Stomach smooth muscle (tissue), 2 donors: ENCODE measurements at regions not wholly inside any gene's neighbourhood (a gene's known extent, or its start where the extent isn't known, plus 50 kb on each side); places are given as distances from the start of the nearest gene placed in this dataset.
"Not testable (repeated sequence)": the region's sequence is repeated elsewhere in the genome, so short reads cannot be mapped to it uniquely, and the experiment has no call there.

ENCODE experiments used
- H3K27ac ChIP-seq: one replicate; pipeline ENCODE4 v1.7.0; 2013; ENCODE audit warnings: mild to moderate bottlenecking, low read length, inconsistent platforms
- H3K27me3 ChIP-seq, 2 donors: one replicate each; pipeline ENCODE4 v1.7.0; 2013; ENCODE audit warnings: low read length in 2 of 2; ENCODE audit not compliant: insufficient read depth in 2 of 2, control insufficient read depth in 1 of 2
- H3K36me3 ChIP-seq, 2 donors: one replicate each; pipeline ENCODE4 v1.7.0; 2013; ENCODE audit warnings: low read length in 2 of 2; ENCODE audit not compliant: control insufficient read depth in 2 of 2, insufficient read depth in 2 of 2
- H3K4me1 ChIP-seq: one replicate; pipeline ENCODE4 v1.7.0; 2013; ENCODE audit warnings: low read length; ENCODE audit not compliant: control insufficient read depth, insufficient read depth
- H3K4me3 ChIP-seq, 2 donors: one replicate each; pipeline ENCODE4 v1.7.0; 2013; ENCODE audit warnings: low read length in 2 of 2
- H3K9ac ChIP-seq, 2 donors: one replicate each; pipeline ENCODE4 v1.7.0; 2013; ENCODE audit warnings: low read length in 2 of 2, mild to moderate bottlenecking in 1 of 2
- H3K9me3 ChIP-seq, 2 donors: one replicate each; pipeline ENCODE4 v1.7.0; 2013; ENCODE audit warnings: low read length in 2 of 2; ENCODE audit not compliant: control insufficient read depth in 2 of 2
- donor health status: healthy.
- donor health status: Pancreatic carcinoma.

DNA sequence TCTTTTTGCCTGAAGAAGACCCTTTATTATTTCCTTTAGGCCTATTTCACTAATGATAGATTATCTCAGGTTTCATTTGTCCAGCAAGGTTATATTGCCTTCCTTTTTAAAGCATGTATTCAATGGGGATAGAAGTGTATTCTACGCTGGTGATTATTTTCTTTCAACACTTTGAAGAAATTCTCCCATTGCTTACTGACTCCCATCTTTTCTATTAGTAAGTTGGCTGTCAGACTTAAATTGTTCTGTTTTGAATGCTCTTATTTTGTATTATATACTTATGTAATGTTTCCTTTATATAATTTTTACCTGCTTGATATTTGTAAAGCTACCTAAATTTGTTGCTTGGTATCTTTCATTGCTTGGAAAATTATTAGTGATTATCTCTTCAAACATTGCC, 445.1 kb upstream of the RASGRP1 start:
- Histone ChIP-seq H3K9me3 (peaks cover 0 to 3% of the 10 kb centered on the region in 2 donors), H3K4me1 (no peaks in the 10 kb centered on the region), H3K9ac (no peak overlapping the region), H3K36me3 (no peaks in the 10 kb centered on the region), H3K27me3 (no peaks in the 10 kb centered on the region), H3K27ac (no peak overlapping the region), H3K4me3 (no peak overlapping the region)

DNA sequence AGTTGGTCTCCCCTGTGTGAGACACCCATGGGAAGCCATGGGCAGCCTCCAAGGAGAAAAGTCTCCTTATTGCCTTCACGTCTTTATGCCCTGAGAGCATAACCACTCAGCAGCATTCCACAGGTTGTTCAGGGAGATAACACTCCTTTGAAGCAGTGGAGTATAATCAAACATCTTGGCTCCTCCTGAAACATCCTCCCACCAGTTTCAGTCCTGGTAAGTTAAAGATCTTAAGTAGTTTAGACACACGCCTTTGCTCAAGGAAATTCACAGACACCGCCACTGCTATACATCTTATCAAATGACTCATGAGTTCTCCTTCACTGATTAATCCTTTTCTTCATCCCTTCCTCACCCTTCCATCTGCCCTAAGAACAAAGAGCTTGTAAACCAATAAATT, 446.5 kb upstream of the RASGRP1 start:
- not testable (repeated sequence) for H3K4me1 ChIP-seq, H3K27ac ChIP-seq, H3K9ac ChIP-seq, H3K36me3 ChIP-seq, H3K9me3 ChIP-seq, H3K27me3 ChIP-seq, H3K4me3 ChIP-seq

DNA sequence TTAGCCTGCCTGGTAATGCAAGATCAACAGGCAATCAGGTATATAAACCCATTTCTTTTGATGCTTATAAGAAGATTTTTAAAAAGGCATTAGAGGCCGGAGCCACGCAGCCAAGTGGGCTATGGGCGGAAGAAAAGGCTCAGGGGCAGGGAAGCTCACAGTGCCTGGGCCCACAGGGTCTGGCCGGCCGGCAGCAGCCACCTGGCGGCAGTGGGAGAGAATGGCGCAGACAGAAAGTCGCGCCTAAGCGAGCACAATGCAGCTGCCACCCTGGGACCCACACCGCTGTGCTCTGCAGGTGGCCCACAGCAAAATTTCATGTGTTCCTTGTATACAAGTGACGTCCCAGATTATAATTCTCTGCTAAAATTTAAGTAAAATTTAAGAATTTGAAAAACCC, 448.6 kb upstream of the RASGRP1 start:
- Histone ChIP-seq H3K4me3 (no peak overlapping the region), H3K9me3 (peaks cover 0 to 3% of the 10 kb centered on the region in 2 donors), H3K4me1 (no peaks in the 10 kb centered on the region), H3K27me3 (no peaks in the 10 kb centered on the region), H3K36me3 (no peaks in the 10 kb centered on the region), H3K9ac (no peak overlapping the region), H3K27ac (no peak overlapping the region)

DNA sequence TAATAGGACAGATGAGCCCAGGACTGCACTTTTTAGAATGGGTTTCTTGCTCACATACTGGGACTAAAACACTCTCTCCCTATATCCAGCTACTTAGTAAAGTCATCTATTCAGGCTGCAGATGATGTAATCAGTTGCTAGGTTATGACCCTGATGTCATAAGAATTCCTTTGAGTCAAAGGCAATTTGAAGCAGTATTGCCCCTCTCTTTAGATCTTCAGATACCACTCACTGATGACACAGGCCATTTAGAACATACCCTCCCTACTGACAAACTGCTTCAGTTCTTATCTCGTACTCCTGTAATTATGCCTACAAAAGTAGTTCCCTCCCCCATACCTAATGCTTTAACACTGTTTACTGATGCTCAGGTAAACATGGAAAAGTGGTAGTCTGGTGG, 450.1 kb upstream of the RASGRP1 start:
- Histone ChIP-seq H3K27me3 (no peaks in the 10 kb centered on the region), H3K9me3 (peaks cover 0 to 3% of the 10 kb centered on the region in 2 donors), H3K27ac (no peak overlapping the region), H3K9ac (no peak overlapping the region), H3K36me3 (no peaks in the 10 kb centered on the region), H3K4me3 (no peak overlapping the region), H3K4me1 (no peaks in the 10 kb centered on the region)

DNA sequence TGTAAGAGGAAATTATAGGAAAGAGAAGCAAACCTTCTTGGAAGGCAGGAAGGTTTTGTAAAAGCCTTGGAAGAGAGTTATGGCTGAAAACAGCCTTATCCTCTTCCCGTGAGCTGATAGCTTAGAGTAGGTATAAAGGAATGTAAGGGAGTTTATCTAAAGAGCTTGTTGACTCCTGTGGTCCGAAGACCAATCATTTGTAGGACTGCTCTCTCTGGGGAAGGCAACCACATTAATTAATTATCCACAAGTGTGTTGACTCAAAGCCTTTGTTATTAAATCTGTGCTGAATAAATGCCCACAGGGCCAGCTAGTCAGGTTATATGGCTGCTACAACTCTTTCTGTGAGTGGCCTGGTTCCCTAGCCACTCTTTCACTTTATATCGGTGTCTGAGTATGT, 452.1 kb upstream of the RASGRP1 start:
- no peak overlapping the region for H3K9ac ChIP-seq
- H3K4me1 ChIP-seq = no peaks in the 10 kb centered on the region
- H3K4me3 ChIP-seq = no peak overlapping the region
- H3K27ac ChIP-seq = no peak overlapping the region
- no peaks in the 10 kb centered on the region for H3K9me3 ChIP-seq
- H3K27me3 ChIP-seq = no peaks in the 10 kb centered on the region
- H3K36me3 ChIP-seq = no peaks in the 10 kb centered on the region

DNA sequence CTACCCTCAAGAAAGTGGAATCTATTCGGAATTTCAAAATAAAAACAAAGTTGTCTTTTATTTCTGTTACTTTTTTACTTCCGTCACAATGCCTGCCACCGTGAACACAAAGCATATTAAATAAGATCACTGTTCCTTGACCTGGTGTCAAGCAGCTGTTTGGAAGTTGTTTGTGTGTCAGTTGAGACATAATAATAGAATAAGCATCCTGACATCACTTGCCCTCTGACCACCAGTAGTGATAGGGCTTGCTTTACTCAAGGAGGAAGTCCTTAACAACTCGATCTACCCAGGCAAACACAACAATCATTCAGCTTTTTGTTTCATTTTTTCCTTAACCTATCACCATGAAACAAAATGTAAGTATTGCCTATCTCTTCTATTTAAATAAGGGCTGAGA, 454.4 kb upstream of the RASGRP1 start:
- H3K4me3 ChIP-seq = no peak overlapping the region
- H3K27ac ChIP-seq = no peak overlapping the region
- H3K36me3 ChIP-seq = no peaks in the 10 kb centered on the region

DNA sequence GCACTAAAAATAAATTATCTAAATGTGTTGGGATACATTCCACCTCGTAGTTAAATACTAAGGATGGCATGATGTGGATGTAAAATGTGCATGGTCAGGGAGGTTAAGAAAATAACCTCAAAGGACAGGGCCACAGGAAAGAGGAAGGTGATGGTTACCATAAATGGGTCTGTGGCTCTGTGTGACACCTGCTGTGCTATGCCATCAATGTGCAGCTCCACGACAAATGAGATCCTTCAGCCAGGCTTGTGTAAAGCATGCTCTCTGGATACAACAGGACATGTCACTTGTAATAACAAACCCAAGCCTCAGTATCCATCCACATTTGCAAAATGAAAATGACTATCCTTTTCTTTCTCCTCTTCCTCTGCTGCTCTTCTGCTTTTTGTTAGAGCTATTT, 456.7 kb upstream of the RASGRP1 start:
- Histone ChIP-seq H3K4me1 (no peaks in the 10 kb centered on the region), H3K27ac (no peak overlapping the region), H3K9ac (no peak overlapping the region), H3K27me3 (no peaks in the 10 kb centered on the region), H3K4me3 (no peak overlapping the region), H3K36me3 (no peaks in the 10 kb centered on the region), H3K9me3 (no peaks in the 10 kb centered on the region)

More for the DNA sequence above, 454.4 kb upstream of the RASGRP1 start:
- Histone ChIP-seq H3K27me3 (no peaks in the 10 kb centered on the region), H3K9ac (no peak overlapping the region), H3K9me3 (no peaks in the 10 kb centered on the region), H3K4me1 (no peaks in the 10 kb centered on the region)

DNA sequence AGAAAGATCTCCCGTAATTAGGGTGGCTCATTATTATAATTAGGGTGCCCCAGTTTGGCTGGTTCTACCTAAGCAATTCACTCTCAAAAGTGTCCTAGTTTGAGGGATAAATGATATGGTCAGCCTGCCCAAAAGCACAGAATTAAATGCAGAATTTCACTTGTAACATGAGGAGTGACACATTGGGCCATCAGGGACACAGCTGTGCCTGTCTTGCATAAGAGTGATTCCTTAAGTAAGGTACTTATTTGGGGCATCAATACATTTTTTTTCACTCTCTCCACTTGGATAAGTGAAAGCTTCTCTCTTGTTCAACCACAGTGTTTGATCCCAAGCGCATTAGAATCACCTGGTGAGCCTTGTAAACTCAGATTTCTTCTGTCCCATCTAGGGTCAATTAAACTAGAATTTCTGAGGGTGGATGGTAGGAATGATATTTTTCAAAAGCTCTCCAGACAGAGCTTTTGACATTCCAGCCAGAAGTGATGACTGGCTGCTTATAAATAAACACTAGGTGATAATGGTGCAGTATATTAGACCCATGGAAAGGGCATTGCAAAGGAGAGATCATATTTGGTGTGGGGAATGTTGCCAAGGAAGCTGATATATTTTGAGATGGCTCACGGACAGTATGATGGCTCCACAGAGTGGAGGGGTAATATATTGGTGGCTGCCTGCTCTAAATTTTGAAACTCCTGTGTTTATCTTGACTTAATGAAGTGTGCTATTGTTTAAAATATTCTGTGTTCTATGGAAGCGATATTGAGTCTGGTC, 458.1 kb upstream of the RASGRP1 start:
- no peak overlapping the region for H3K27ac ChIP-seq

DNA sequence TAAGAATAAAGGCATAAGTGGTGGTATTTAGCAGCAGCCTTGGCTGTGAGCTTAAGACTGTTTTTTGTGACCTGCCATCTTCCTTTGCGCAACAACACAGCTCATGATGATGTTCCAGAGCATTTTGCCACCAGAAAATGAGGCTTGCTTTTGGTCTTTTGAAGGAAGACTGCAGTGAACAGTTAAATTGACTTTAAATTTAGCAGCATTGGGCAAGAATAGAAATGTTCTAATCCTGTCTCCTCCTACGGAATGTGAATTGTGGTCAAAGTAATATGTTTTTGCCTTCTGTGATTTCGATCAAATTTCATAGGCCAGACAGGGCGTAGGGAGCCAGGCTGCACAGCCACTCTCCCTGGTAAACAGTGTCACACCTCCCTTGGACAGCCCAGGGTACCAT, 460.7 kb upstream of the RASGRP1 start:
- Histone ChIP-seq H3K9ac (no peak overlapping the region), H3K4me1 (no peaks in the 10 kb centered on the region), H3K27ac (no peak overlapping the region), H3K4me3 (no peak overlapping the region), H3K27me3 (no peaks in the 10 kb centered on the region), H3K9me3 (no peaks in the 10 kb centered on the region), H3K36me3 (no peaks in the 10 kb centered on the region)

More for the DNA sequence above, 458.1 kb upstream of the RASGRP1 start:
- no peak overlapping the region for H3K9ac ChIP-seq
- H3K9me3 ChIP-seq = no peaks in the 10 kb centered on the region
- H3K4me1 ChIP-seq = no peaks in the 10 kb centered on the region
- no peaks in the 10 kb centered on the region for H3K27me3 ChIP-seq
- no peaks in the 10 kb centered on the region for H3K36me3 ChIP-seq
- H3K4me3 ChIP-seq = no peak overlapping the region

DNA sequence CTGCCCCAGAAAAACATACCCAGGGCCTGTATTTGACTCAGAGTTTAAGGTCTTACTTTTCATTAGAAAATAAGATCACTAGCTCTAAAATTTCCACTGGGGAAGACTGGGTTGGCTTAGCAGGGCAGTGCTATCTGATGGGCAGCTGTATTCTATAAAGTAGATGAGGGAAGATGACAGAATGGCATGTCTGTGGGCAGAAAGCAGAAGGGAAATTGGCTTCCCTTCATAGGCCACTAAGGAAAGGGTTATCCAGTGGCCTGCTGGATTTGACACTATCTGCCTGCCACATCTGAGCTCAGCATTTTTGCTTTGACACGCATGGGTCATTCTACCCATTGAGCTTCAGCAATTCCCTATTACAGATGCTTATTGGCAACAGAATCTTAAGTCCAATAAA, 461.3 kb upstream of the RASGRP1 start:
- H3K9ac ChIP-seq = no peak overlapping the region
- no peak overlapping the region for H3K4me3 ChIP-seq
- no peak overlapping the region for H3K27ac ChIP-seq
- no peaks in the 10 kb centered on the region for H3K4me1 ChIP-seq
- H3K36me3 ChIP-seq = no peaks in the 10 kb centered on the region
- H3K27me3 ChIP-seq = no peaks in the 10 kb centered on the region
- H3K9me3 ChIP-seq = no peaks in the 10 kb centered on the region

DNA sequence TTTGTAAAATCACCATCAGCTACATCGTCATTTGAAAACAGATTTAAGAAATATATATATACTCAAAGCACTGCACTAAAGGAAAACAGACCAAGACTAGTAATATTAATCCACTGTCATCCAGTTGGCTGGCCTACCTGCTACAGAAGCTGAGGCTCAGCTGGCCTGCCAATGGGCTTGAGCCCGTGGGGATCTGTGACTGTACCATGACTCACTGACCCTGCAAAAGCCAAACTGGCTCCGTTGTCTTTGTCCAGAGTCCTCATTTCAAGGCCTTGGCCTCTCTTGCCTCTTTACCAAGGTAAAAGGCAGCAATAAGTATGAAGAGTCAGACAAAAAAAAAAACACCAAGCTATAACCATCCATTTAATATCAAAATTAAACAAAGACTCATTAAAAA, 463.5 kb upstream of the RASGRP1 start:
- Histone ChIP-seq H3K4me1 (peaks cover 4% of the 10 kb centered on the region), H3K27me3 (no peaks in the 10 kb centered on the region), H3K9ac (no peak overlapping the region), H3K36me3 (no peaks in the 10 kb centered on the region), H3K4me3 (no peak overlapping the region), H3K9me3 (no peaks in the 10 kb centered on the region), H3K27ac (no peak overlapping the region)
